Activated effector memory CD4-positive, alpha-beta T cell treated with anti-CD3 and anti-CD28 coated beads, Interleukin-2, amount 50 U/mL, for 16 hours (primary cell): ENCODE measurements at regions not wholly inside any gene's neighbourhood (a gene's known extent, or its start where the extent isn't known, plus 50 kb on each side); places are given as distances from the start of the nearest gene placed in this dataset.

Experiments
- DNase-seq: peaks from one replicate; pipeline ENCODE4 v3.0.0-alpha.2; 2020

DNA sequence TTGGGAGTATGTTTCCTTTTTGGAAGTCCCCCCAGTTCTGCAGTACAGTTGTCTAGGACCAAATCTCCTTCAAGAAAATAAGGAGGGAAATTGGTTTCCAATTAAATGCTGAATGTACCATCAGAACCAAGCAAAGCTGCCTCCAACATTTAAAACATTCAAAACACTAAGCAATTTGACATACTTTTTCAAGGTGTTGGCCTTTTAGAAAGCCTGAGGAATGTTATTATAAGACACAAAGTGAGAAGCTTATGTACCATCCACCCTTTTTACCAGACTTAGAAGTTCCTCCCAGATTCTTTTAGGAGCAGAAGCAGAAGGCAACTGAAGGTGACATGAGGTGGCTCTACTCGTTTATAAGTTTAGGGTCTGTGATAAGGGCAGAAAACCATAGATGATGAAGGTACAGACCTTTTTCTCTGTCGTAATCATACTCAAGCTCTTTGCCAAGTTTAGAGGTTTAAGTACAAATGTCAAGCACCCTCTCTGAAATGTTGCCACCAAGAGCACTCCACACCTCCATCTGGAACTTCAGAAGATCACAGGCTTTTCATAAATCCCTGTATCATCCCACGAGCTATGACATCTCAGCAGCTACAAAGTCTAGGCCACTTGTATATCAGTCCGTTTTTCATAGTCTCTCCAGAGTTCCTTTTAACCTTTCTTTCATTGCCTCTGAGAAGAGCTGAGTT is 282.5 kb upstream of the THBS1 start:
- no peak for DNase-seq

DNA sequence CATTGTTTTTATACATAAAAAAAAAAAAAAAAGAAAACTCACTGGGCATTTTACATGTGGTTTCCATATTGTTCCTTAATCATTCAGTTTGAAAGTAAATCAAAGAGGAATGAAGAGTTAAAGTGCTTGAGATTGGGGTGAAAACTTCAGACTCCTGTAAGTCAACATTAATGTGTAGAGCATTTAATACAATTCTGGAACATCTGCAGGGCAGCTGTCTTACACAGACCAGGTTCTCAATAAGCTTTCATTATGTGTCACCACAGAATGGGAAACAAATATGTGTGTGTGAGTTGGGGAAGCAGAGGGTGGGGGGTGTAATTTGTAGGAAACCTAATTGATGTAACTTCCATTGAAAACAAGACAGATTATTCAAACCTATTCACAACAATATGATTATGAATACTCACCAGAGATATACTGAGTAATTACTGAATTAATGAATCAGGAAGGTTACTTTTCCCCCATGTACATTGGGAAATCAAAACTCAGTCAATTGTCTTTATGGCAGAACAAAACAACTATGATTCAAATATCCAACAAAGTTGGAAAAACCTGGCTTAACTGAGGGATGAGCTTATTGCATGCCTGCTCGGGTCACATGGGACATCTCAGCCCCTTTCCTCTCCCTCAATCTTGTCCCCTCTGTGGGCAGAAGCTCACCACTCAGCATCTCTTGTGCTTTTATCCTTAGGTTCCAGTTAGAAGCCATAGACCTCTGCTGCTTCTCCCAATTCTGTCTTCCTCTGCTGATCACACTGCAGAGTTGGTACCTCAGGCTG is 281.2 kb upstream of the THBS1 start:
- no peak for DNase-seq

GRCh38 chr15:39300451-39301153 is 280.3 kb upstream of the THBS1 start:
- no peak for DNase-seq

- DNase-seq: no peak
Observed at GRCh38 chr15:39301589-39301999, 279.3 kb upstream of the THBS1 start.

DNA sequence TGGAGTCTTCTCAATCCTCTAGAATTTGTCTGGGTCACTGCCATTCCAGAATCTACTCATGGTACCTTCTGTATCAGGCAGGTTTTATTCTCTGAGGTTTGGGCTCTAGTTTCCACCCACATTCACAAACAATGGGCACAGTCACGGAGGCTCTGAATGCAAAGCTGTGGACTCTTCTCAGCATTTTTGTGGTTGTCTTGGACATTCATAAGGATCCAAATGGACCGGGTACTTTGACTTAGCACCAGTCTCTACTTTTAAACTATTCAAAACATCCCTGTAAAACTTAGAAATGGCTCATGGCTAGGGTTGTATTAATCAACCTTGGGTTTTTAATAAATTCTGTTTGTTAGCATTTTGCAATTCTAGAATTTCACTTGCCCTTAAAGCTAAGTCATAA is 277.9 kb upstream of the THBS1 start:
- DNase-seq: no peak

GRCh38 chr15:39304201-39304841 is 276.6 kb upstream of the THBS1 start:
- DNase-seq: no peak

DNA sequence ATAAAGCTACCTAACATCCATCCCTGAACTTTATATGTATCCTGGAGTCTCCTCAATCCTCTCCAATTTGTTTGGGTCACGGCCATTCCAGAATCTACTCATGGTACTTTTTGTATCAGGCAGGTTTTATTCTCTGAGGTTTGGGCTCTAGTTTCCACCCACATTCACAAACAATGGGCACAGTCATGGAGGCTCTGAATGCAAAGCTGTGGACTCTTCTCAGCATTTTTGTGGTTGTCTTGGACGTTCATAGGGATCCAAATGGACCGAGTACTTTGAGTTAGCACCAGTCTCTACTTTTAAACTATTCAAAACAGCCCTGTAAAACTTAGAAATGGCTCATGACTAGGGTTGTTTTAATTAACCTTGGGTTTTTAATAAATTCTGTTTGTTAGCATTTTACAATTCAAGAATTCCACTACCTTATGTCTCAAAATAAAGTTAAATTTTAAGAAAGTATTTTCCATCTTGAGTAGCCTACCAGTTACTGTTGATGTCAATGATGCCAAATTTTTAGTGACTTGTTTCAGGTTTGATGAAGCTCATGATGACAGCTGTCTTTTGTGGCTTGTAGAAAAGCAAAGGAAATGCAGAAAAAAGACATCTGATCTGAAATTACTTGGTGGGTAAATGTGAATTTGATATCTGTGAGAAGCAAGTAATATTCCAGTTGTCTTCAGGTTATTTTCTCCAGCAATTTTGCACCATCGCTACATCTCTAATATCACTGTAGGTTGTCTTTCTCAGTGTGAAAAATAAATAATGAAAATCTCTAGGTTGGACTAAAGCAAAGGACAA is 275.7 kb upstream of the THBS1 start:
- DNase-seq: no peak

DNA sequence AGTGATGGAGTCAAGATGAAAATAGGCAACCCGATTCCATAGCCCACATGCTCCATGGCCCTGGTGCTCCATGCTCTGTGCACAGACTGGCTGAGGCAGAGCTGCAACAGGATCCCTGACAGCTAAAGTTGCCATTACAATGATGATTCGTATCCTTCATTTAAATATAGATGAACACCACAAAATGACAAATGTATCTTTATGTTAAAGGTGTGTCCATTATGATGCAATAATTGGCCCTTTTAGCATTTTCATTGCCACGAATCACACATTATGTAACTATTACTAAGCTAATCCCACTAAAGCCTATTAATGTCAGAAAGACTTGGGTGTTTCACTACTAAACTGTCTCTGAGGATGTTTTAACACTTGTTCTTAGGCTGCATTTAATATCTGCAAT is 270.2 kb upstream of the THBS1 start:
- no peak for DNase-seq

- DNase-seq: no peak
Observed at GRCh38 chr15:39312984-39313383, 267.9 kb upstream of the THBS1 start.

- no peak for DNase-seq
Observed at GRCh38 chr15:39313467-39313866, 267.4 kb upstream of the THBS1 start.

DNA sequence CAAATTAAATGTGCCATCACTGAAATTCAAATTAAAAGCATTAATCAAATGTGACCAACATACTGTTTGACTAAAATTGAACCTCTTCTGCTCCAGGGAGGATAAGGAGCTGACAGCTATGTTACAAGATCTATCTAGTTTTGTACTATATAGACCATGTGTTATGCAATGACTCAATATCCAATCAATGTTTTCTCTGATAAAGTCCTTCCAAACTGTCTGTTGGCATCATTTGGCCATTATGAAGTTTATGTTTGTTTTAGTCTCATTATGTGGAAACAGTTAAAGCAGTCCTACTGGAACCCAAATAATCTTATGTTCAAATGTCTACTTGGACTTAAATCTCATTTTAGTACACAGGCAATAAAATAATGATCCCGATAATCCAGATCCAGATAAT is 267.0 kb upstream of the THBS1 start:
- DNase-seq: no peak

DNA sequence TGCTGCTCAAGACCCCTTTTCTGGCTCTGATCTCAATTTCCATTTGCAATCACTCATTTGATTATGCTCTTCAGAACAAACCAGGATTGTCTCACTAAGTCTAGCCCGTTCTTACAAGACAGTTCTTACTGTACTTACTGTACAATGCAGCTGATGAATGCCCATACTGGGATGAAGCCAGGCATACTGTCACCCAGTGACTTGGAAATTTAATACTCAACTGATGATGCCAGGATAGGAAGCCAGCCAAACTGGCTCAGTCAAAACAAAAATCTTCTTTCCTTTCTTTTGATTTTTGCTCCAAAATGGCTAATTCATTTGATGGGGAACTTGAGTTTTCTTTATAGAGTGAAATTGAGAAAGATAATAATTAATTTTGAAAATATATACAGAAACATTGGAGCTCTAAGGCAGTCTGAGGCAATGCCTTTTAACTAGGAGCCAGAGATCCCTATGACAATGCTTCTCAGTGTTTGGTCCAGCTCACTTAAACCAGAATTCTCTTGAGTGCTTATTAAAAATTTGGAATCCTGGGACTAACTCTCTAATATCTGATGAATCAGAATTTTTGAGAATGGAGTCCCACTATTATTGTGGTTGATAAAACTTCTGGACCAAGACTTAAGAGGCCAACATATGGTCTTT is 265.6 kb upstream of the THBS1 start:
- DNase-seq: no peak

DNA sequence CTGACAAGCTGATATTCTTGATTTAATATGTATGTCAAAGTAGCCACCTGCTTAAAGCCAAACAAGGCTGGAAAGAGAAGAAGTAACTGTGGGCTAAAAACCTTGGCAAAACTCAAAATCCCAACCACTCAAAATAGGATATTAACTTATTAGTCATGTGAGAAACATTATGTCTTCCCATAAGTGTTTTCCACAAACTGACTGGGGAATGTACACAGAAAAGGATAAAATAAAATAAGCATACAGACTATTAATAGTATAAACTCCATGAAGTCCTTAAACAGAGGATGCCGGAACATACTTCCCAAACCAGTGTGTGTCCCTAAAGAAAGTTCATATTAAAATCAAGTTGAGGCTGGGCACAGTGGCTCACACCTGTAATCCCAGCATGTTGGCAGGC is 263.7 kb upstream of the THBS1 start:
- no peak for DNase-seq

DNA sequence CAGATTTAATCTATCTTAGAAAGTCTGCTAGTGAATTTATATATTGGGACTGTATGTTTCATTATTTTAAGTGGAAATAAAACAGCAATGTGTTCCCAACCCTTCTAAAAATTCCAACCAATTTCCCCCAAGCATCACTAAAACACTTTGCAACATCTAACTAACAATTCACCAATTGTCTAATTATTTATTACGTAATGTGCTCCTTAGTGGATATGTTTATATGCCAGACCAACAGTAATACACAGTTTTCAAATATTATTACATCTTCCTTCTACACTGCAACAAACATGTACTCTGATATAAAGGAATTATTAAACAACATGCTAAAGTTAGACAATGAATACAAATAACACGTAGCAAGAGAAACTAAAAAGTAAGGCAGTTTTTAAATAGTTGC is 262.6 kb upstream of the THBS1 start:
- DNase-seq: no peak

DNA sequence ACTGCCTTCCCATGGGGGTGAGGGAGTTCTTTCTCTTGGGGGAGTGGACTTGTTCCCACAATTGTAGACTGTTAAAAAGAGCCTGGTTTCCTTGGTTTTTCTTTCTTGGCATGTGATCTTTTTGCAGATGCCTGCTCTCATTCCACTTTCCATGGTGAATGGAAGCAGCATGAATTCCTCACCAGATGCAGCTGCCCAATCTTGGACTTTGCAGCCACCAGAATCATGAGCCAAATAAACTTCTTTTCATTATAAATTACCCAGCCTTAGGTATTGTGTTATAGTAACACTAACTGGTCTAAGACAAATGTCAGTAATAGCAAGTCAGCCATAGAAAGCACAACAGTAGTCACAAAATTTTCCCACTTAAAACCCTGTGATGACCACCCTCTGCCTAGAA is 260.5 kb upstream of the THBS1 start:
- DNase-seq: no peak

GRCh38 chr15:39320886-39321285 is 260.0 kb upstream of the THBS1 start:
- no peak for DNase-seq

DNA sequence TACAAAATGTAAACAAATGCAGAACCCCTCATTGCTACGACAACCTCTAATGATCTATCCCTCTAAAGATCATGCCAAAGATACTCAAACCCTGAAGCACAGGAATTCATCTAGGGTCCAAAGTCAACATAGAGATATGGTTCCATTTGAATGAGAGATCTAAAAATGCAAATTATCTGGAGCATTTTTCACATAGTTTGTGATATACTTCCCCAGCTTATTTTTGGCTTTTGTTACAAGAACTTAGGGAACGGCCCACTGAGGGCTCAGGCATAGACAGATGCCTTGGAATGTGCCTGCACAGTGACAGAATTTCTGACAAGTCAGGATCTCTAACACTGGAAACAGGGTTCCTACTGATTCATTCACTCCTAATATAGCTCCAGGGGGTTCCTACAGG is 258.9 kb upstream of the THBS1 start:
- DNase-seq: no peak

DNA sequence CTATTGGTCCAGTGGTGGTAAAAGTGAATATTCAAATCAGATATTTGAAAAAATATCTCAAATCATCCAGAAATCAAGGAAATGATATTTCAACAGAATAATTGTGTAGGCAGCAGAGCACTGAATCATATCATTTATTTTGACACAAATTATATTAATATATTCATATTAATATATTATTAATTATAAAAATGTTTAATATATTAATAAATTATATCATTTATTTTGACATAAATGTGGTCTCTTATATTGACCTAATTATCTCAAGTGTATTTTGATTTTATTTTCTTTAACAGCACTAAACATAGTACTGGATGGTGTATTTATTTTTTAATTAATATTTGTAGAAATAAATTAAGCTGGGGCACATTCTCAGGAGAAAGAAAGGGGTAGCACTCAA is 257.7 kb upstream of the THBS1 start:
- DNase-seq: no peak

GRCh38 chr15:39323706-39324105 is 257.2 kb upstream of the THBS1 start:
- DNase-seq: no peak

- DNase-seq: no peak
Observed at GRCh38 chr15:39326306-39326975, 254.4 kb upstream of the THBS1 start.

DNA sequence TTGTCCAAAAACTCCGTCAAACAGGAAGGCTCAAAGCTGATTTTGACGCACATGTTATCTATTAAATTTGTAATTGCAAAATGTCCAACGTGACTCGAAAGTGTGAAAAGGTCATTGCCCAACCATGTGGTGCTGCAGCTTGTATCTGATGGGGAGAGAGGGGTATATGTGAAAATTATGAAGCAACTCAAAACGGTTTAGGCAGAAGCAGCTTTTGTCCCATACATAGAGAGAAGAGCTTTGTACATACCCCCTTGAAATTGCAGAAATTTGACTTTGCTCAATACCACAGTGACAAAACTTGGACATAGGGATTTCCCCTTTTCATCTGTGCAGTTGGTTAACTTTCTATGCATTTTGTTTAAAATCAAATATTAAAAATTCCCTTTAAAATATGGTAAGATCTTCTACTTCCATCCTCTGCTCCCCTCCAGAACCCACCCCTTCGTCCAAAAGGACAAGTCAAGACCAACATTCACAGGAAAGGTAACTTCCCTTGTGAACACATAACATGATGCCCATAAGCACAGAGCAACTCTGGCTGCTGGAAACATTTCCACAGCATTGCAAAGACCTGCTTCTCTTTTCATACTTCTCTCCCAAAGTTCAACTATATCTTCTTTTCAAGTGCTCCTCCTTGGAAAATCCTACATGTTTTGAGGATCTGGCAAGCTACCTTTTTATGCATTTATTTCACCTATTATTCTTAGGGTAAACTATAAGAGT is 253.7 kb upstream of the THBS1 start:
- no peak for DNase-seq
